Right kidney (tissue), 1 donor: ENCODE measurements at regions not wholly inside any gene's neighbourhood (a gene's known extent, or its start where the extent isn't known, plus 50 kb on each side); places are given as distances from the start of the nearest gene placed in this dataset.

Experiments used
- DNase-seq: peaks from one replicate; pipeline ENCODE4 v3.0.0-alpha.2; 2016

- no peak for DNase-seq
These were observed 363.0 kb upstream of the PDE4D start for GRCh38 chr5:60256546-60256945.

GRCh38 chr5:60248901-60249300 is 355.4 kb upstream of the PDE4D start:
- no peak for DNase-seq

DNA sequence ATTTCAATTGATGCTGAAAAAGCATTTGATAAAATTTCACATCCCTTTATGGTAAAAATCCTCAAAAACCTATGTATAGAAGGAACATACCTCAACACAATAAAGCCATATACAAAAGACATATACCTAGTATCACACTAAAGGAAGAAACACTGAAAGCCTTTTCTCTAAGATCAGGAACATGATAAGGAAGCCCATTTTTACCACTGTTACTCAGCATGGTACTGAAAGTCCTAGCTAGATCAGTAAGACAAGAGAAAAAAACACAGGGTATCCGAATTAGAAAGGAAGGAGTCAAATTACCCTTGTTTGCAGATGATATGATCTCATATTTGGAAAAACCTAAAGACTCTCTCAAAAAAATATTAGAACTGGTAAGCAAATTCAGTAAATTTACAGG is 350.2 kb upstream of the PDE4D start:
- no peak for DNase-seq

GRCh38 chr5:60232036-60232795 is 338.7 kb upstream of the PDE4D start:
- no peak for DNase-seq

GRCh38 chr5:60230456-60230855 is 336.9 kb upstream of the PDE4D start:
- DNase-seq, result no peak

DNA sequence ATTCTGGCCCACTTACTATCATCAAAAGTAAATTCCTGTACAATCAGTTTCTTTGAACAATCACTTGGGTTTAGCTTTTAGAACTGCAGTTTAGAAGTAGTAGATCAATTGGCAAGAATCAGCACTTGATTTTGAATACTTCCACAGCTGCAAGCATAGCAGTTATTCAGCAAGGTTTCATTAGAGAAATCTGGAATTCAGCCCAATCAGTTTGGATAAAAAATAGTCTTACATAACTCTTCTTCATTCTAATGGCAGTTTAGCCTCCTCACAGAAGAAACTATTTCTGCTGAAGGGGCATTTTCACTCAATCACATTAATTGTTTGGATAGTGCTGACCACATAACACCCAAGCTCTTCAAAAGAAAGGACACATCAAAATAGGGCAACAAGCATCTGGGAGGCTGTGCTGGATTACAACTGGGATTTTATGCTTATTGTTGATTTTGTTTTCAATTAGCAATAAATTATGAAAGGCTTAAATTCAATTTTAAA is 336.2 kb upstream of the PDE4D start:
- no peak for DNase-seq

DNA sequence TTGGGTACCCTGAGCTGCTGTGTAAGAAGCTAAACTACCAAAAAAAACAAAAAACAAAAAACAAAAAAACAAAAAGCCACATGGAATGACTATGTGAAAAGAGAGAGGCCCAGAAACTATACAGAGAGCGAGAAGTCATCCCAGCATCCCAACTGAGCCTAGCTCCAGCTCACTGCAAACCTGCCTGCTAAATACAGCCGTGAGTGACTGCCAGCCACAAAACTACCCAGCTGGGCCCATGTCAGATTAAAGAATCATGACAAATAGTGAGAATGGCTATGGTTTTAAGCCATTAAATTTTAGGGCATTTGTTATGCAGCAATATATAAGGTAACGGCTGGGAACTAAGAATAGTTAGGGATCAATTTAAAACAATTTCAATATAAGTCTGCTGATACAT is 335.1 kb upstream of the PDE4D start:
- DNase-seq, result no peak

- no peak for DNase-seq
These were observed 332.6 kb upstream of the PDE4D start for GRCh38 chr5:60226128-60226527.

DNA sequence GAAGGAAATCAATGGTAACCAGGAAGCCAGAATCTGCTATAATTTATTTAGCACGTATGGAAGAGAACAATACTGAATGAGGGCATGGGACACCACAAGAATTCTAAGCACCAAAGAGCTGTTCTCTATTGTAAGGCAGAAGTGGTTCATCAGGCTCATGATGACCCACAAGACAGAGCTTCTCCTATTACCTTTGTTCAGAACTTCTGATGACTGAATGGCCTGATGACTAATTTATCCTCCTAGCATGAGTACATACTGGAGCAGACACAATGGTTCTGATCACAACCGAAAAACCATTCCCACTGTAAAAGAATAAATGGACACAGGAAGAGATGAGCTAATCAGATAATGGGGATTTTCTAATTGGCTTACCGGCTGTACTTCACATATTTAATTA is 329.8 kb upstream of the PDE4D start:
- DNase-seq, result no peak

DNA sequence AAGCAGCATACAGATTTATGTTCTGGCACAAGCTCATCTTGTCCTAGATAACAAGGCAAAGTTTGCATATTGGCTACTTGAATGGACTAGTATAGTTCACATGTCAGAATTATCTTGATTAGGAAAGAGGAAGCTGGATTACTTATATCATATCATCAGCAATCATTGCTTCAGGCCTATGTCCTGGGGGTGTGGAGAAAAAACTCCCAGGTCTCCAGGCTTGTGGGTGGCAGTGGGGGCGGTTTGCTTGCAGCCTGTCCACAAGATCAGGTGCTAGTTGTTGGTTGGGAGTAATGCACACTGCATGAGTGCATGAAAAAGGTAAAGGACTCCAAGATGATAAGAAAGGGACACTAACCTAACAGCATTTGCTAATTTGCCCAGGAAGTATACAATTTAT is 326.4 kb upstream of the PDE4D start:
- DNase-seq, result no peak

- DNase-seq, result no peak
These were observed 317.3 kb upstream of the PDE4D start for GRCh38 chr5:60210810-60211209.

GRCh38 chr5:60209146-60209840 is 315.8 kb upstream of the PDE4D start:
- no peak for DNase-seq

- DNase-seq, result no peak
These were observed 315.2 kb upstream of the PDE4D start for GRCh38 chr5:60208716-60209115.

- DNase-seq, result no peak
These were observed 313.5 kb upstream of the PDE4D start for GRCh38 chr5:60207040-60207439.

DNA sequence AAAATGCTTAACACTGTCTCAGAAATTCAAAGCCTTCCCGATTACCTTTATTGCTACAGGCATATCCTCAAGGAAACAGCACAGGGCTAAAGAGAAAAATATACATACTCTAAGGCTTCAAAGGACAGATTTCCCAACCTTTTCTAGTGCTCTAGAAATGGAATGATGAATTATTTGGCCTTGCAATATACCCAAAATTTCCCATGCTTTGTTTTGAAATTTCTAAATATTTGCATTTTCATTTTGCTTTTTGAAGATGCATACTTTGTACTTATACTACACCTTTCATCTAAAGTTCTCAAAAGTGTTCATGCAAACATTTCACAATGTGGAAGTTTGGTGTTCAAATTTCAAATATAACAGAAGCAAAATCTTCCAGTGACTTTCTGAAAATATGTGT is 312.7 kb upstream of the PDE4D start:
- DNase-seq, result no peak

- no peak for DNase-seq
These were observed 311.5 kb upstream of the PDE4D start for GRCh38 chr5:60205071-60205470.

DNA sequence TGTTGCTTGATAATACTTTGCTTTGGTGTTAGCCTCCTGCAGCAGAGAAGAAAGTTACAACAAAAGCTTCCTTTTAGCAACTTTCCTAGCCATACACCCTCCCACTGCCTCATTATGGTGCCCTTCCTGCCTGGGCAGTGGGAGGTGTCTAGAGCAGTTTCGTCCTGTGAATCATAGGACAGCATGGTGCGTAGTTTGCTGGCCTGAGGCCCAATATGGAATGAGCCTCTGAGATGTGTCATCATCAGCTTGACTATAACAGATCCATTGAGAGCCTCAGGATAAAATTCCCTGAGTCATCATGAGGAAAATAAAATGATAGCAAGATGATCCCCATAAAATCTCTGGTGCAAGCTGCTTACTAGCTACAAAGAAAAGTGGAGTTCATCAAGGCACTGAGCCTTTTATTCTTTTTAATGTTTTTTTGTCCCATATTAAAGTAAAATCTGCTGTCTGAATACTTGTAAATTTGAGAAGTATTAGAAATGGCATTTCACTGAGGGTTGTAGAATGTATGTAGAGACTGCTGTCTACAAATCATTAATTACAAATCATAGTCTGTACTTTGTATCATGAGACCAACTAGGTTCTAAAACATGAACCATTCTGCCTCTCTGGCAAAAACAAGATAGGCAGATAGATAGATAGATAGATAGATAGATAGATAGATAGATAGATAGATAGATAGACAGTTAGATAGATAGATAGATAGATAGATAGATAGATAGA is 303.0 kb upstream of the PDE4D start:
- no peak for DNase-seq

- DNase-seq, result no peak
These were observed 302.0 kb upstream of the PDE4D start for GRCh38 chr5:60195551-60195950.

DNA sequence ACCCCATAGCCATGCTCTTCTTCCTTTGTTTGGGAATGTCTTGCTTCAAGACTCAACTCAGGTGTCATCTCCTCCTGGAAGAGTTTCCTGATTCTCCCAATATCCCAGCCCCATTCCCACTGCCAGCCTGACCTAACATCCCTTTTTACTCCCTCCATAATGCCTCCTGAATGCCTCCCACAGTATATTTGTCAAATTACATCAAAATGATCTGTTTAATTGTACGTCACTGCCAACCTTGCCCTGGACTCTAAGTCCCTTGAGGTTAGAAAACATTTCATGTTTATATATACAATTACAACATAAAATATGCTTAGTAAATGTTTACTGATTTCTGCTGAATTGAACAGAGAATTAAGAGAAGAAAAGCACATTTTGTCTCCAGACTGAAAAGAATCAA is 301.6 kb upstream of the PDE4D start:
- no peak for DNase-seq

DNA sequence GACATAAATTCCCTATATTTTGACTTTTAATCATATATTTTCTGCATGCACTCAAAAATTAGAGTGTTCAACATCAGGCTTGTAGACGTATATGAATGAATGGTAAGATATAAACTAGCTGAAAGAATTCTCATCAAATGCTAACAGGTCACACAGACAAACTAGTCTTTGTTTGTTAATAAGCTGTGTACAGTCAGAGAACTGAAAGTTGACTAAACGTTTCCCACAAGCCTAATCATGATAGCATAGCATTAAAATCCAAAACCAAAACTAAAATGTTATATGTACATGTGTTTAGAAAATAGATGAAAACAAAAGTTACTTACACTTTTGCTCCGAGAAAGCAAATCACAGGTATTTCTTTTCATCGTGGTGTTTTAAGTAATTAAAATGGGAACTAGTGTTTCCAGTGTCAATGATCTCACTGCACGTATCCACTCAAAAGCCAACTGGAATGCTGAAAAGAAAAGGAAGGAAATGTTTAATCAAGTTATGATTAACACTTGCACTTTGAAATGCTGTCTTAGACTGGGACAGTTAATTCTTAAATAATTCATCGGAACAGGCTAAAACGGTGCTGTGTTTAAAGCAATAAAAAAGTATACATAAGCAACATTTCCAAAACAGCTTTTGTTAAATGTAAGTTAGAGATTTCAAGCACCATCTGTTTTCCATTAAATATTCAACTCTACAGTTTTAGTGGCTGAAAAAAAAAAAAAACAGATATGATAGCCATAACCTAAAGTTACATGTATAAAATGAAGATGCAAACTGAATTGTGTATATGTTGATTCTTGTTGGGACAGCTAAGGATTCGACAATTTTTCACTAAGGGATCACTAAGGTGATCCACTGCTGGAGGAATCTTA is 291.9 kb upstream of the PDE4D start:
- DNase-seq, result no peak

DNA sequence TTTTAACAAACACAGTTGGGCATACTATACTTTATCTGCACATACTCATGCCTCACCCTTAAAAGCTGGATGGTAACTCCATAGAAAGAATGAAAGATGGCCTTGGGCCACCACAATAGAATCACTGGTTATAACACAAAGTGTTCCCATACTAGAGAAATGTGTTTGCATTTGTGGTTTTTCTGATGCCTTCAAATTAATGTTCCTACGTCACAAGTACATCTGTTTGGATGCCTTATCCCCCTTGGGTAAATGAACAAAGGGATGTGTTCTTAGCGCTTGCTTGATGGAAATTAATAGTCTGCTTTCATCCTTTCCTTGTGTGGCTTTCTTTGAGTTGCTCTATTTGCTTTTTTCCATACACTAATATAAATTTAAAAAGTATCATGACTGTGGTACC is 291.1 kb upstream of the PDE4D start:
- DNase-seq, result no peak

- no peak for DNase-seq
These were observed 290.4 kb upstream of the PDE4D start for GRCh38 chr5:60183881-60184280.
